Limb (tissue), 2 donors: ENCODE measurements at regions not wholly inside any gene's neighbourhood (a gene's known extent, or its start where the extent isn't known, plus 50 kb on each side); places are given as distances from the start of the nearest gene placed in this dataset.
"Not testable (repeated sequence)": the region's sequence is repeated elsewhere in the genome, so short reads cannot be mapped to it uniquely, and the experiment has no call there.

ENCODE experiments used
- DNase-seq, 2 donors: peaks; one replicate each; pipeline ENCODE4 v3.0.0-alpha.2; 2016; ENCODE audit errors: extremely low spot score in 2 of 2

GRCh38 chr2:8102470-8102869 lies 579.4 kb upstream of the ID2 start:
- no peak for DNase-seq

DNA sequence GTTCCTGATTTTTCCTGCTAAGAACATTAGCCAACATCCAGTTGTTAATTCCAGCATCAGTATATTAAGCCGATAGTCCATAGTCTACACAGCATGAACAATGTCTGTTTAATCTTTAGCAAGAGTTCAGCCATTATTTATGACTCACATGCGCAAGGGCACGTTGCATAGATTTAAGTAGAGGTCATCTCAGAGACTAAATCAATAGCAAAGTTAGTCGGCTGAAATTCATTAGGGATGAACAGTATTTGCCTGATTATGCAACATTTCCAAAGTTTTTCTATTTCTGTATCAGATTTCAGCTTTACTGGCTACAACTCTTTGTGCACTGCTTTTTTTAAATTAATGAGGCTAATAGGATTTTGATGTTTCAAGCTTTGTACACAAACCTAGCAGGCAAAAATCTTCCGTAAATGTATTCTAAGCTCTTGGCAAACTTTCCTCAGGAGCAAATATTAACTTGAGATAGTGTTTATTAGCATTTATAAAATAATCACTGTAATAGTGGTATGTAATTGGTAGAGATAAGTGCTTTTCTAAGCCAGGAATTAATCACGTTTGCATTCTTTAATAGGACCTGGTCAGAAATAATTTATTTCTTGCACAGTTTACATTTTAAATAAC lies 578.7 kb upstream of the ID2 start:
- DNase-seq = no peak

- no peak for DNase-seq
These were observed 574.7 kb upstream of the ID2 start for GRCh38 chr2:8107150-8107549.

DNA sequence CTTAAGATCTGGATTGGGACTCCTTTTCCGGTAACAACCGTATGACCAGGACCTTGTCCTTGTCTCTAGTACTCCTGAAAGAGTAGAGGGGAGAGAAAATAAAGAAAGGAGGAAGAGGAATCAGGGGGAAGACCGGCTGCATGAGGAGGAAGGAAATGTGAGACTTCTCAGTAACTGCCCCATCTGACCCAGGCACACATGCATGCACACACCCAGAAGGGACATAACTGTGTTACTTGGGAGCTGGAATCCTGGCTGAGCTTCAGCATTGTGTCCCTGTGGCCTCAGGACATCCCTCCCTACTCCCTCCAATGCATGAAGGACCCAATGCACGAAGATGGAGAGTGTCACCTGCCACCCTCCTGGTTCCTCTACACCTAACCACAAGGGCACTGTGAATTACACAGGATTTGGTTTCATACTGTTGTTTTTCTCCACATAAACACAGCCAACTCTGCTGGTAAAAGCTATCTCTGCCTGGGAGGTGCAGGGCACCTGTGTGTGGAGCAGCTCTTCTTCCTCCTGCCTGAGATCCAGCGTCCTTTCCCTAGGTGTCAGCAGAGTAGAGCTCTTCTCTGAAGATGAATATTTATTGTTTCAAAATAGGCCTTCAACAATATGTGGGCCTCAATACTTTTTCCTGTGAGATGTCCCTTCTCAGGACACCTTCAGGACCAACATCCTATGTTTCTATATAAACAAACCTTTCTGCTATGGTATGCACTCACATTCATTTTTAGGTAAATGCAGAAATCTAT lies 574.1 kb upstream of the ID2 start:
- no peak for DNase-seq

DNA sequence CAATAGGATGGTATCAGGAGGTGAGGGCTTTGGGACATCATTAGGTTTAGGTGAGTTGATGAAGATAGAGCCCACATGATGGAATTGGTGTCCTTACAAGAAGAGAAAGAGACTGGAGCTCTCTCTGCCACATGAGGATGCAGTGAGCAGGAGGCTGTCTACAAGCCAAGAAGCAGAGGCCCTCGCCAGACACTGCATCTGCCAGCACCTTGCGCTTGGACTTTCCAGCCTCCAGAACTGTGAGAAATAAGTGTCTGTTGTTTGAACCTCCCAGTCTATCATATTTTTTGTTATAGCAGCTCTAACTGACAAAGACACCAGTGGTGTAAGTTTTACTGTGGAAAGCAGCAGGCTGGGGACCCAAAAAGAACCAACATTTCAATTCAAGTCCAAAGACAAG lies 571.1 kb upstream of the ID2 start:
- DNase-seq = no peak

DNA sequence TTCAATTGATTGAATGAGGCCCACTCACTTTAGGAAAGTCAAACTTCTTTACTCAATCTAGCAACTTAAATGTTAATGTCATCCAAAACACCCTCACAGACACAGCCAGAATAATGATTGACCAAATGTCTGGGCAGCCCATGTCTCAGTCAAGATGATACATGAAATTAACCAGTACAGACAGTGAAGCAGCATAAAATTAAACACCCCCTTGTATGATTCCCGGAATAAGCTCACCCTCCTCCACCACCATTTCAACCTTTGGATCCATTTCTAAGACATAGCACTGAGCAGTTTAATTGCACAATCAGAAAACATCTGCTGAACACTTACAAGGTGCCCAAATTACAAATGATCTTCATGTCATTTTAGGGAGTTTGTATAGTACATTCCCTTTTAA lies 570.7 kb upstream of the ID2 start:
- no peak for DNase-seq

DNA sequence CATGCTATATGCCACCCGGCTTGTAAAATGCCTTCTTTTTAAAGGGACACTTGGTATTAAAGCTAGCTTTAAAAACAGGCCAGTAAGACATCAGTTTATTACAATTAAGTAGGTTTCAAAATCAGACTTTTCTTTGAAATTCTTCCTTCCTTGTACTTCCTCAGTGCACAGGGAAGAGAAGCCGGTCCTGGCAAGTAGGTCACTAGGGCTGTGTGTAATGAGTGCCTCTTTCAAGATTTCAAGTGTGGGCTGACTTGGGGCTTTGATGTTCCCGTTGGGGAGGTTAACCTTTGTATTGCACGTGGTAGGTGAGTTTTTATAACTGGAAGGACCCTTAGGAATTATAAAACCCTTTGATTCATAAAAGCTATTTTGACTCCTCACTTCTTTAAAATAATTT lies 566.4 kb upstream of the ID2 start:
- no peak for DNase-seq

DNA sequence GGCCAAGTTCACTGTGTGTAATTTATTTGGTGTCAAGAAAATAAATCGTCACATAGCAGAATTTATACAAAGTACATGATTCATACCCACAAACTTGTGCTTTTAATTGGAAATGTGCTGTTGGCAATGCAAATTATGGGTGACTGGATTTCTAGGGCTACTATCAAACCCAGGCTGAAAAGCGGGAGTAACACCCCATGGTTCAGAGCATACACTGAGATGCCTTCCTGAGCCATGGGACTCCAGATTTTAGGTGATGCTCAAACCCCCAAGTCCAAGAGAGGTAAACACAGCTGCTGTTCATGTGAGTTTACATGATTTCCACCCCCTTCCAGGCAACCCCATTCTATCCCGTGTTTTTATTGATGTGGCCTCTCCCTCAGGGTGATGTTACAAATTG lies 565.9 kb upstream of the ID2 start:
- DNase-seq = no peak

DNA sequence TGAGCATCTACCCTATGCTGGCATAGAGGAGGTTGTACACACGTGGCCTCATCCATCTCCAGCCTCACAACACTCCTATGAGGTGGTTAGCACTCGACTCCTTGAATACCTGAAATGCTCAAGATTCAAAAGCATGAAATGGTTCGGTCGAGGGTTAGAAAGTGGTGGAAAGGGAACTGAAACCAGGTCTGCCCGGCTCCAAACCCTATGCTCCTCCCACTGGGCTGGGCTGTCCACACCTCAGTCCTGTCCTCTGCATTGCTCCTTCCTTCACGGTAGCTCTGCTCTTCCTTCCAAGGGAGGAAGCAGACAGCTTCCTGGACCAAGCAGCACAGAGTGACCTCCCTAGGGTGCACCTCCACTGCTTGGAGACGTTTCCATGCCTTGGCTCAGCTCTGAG lies 565.2 kb upstream of the ID2 start:
- DNase-seq = no peak

DNA sequence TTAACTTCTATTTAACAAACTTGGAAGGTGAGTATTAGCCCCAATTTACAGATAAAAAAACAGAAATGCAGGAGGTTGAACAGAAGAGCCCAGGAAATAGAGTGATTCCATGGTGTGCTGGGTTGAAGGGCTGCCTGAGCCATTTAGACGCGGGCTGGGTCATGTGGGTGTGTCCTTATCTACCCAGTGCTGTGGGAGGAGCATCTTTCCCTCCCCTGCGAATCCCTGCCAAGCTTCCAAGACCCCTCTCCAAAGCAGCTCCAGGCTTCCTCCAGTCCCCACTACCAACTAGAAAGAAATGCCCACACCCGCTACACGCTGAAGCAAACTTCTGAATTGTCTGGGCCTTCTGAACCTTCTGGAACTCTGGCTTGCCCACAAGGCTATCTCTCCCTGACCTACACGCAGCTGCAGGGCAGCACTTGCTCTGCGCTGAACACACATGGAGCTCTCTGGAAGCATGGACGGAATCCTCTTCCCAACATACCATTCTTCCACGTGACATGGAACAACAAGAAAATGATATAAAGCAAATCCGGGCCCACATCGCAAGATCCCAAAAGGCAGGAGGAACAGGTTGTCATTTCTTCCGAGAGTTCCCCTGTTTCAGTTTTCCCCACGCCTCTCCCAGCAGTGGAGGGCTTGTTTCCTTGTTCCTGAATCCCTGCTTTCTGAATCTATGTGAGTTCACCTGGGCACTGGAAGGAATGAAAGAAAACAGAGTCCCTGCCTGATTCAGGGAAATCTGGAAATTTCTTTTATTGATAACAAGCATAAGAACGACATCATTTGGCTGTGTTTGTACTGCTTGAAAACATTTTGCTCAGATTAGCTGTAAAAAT lies 562.7 kb upstream of the ID2 start:
- DNase-seq = no peak

- DNase-seq = peak in 1 of 2 donors; percentile 67
These were observed 561.9 kb upstream of the ID2 start for GRCh38 chr2:8119782-8120505.

DNA sequence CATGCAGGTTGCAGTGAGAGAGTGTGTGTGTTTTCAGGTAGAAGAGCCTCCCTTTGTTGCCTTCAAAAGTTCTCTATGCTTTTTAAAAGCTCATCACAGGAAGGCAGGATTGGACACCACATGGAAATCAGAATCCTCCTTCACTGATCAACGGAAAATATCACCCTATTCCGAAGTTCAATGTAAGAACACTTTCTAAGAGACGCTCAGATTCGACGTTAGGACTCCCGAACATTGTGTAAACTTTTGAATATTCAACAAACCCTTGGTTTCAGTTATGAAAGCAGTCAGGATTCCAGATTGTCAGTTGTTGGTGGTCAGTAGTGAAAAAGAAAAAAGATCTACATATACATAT lies 561.4 kb upstream of the ID2 start:
- no peak for DNase-seq

DNA sequence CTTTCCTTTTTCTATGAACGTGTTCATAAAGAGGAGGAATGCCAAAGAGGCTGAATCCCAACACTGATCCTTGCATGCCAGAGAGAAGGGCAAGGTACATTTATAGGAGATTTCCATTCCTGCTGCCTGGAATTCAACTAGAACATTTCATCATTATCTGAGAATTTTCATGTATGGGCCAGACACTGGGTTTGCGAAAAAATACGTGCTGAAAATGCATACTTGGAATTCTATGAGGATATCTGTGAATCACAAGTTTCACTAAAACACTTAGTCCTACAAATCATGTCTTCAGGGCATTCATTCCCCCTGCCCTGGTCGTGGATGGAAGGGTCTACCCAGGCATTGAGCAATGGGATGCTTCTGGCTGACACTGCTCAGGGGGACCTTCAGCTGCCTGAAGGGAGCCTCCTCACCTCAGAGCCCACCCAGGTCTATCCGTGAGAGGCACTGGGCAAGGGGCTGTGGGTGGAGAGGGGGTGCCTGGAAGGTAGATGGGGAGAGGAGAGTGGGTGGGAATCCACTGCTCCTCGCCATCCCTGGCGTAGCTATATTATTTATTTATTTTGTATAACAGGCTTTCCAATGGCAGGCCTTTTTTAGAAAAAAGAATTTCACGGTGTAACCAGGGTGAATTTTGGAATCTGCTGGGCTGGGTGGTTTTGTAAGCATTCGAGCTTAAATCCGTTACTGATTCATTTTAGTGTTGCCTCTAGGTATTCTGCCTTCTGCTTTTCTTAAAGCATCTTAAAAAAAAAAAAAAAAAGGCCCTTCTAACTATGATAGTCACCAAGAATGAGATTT lies 560.6 kb upstream of the ID2 start:
- no peak for DNase-seq

DNA sequence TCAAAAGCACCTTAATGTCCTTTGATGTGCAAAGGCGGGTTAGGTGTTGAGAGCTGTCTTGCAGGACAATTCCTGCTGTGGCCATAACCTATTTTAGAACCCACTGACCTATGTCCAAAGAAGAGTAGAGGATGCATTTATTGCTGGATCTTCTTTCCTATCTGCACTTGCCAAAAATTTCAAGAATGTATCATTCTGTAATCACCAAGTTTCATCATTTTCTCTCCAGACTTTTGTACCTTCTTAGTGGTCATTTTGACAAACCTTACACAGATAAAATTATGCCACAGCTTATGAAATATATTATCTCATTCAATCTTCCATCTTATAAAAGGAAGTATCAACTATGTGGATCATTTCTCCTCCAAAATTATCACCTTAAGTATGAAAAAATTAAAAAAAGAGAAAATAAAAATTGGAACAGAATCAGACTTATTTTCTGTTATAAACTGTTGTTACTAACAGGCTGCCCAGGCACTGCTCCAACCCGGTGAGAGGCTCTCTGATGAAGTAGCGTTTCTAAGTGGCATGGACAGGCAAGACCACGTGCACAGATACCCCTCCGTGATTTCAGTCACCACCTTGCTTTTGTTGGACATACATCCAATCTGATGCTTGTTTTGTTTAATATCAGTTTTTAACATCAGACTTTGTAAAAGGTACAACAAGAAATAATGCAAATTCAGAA lies 559.9 kb upstream of the ID2 start:
- no peak for DNase-seq

DNA sequence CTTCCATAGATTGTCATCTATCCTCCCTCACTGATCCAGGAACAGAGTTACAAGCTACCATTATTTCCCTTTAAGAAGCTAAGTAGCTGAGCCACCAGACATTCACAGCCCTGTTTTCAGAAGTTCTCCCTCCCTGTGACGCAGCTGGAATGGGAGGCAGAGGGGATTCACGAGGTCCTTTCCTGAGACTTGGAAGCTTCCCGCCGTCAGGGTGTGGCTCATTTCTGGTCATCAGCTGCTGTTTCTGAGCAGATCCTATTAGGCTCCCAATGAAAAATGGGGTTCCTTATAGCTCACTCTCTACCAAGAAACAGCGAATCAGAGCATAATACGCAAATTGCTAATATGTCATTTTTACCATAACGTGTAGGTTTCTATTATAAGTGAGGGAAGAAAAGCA lies 559.3 kb upstream of the ID2 start:
- no peak for DNase-seq

DNA sequence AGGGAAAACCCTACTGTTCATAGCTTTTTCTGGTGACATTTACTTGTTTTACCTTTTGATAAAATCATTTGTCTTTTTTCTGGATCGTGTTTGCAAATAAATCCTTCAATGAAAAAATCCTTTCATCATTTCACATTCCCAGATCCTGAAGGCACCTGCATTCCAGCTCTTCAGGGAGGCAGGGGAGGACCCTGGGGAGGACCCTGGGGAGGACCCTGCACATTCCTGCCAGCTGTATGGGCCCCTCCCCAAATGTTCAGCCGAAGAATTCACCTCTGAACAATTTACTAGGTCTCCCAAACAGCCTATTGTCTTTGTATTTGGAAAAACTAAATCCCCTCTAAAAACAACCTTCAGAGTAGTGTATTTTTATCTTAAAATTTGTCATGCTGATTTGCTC lies 558.4 kb upstream of the ID2 start:
- no peak for DNase-seq

DNA sequence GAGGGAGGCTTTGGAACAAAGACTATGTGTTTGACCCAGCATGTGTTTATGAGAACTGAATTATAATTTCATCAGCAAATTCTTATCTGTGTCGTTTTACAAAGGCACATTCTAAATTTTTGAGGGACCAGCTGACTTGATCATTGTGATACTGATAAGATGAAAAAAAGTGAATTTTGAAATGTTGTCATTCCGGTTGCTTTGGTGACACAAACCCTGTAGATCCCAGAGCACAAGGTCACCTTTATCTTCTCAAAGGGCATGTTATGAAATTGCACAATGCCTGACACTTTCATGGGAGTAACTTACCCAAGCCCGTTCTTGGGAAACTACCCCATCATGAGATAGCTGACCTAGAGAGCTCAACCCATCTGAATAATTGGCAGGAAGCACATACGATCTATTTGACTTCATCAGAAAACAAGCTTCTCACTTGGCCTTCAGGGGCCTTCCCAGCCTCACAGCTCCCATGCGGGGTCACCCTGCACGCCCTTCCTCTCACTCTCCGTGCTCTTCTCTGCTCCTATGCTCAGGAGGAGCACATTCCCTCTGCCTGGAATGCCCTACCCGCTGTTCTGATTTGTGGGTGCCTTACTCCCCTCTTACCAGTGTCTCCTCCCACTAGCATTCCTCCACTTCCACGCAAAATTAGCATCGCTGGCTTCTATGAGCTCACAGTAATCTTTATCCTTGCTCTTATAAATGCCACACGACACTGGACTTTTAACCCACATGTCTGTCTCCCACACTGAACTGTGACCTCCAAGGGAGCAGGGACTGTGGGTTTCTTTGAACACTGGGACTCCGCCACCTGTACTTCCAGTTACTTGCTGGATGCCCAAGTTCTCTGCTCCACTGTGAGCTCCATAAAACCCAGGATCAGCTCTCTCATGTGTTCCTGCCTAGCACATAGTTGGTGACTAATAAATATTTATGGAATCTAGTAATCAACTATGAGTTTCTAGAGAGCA lies 555.8 kb upstream of the ID2 start:
- DNase-seq = no peak

DNA sequence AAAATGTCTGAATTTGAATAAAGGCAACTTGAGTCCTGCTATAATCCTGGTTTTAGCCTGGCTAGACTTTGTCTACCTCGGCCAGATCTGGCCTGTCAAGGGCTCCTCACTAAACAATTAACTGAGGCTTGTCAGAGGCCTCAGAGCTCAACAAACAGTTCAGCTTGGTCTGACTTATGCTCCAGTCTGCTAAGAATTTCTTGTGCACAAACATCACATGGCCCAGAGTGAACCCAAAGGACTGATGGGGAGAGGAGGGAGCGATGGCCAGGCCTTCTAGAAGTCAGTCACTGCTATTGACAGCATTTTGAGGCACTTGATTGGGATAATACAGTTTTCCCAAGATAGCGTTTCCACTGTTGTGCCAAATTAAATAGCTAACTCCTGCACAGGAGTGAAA lies 555.1 kb upstream of the ID2 start:
- DNase-seq = no peak

DNA sequence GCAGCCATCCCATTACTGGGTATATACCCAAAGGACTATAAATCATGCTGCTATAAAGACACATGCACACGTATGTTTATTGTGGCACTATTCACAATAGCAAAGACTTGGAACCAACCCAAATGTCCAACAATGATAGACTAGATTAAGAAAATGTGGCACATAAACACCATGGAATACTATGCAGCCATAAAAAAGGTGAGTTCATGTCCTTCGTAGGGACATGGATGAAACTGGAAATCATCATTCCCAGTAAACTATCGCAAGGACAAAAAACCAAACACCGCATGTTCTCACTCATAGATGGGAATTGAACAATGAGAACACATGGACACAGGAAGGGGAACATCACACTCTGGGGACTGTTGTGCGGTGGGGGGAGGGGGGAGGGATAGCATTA lies 550.4 kb upstream of the ID2 start:
- DNase-seq = not testable (repeated sequence)
